K562 (cell line): ENCODE measurements at regions not wholly inside any gene's neighbourhood (a gene's known extent, or its start where the extent isn't known, plus 50 kb on each side); places are given as distances from the start of the nearest gene placed in this dataset.

Experiments
- ATAC-seq: fragments of 200-7000 bp; cut with Tn5 transposase; 3 replicates; pipeline ENCODE4 v1.9.1; 2020; ENCODE audit warnings: moderate library complexity
- BruUV-seq: library from RNA; stranded (reverse); fragments of 400-500 nt; replicated peaks from 2 replicates; lab custom pipeline; 2021; lab: Mats Ljungman, UMichigan
- CTCF ChIA-PET: fragments of 300-600 bp; formaldehyde crosslinking; extraction: SDS; loops from one replicate; lab custom pipeline; 2021; ENCODE audit warnings: low intra/inter-chr PET ratio; lab: Yijun Ruan, JAX
- POLR2A ChIA-PET: fragments of 300-600, 350-650 bp; sonication (Branson Sonifier 250); formaldehyde crosslinking; extraction: SDS; loops from one replicate; lab custom pipeline; 2021; ENCODE audit warnings: antibody characterized with exemption, inconsistent platforms; lab: Yijun Ruan, JAX
- DNase-seq, 4 experiments: peaks; one replicate each; pipeline versions ENCODE4 v3.0.0 to v3.0.0-alpha.2; 2011 to 2018; ENCODE audit warnings: low spot score in 3 of 4, mixed read lengths in 3 of 4; ENCODE audit errors: extremely low read depth in 1 of 4
- FAIRE-seq: peaks from 2 replicates; lab custom pipeline; 2011; peaks lifted over from hg19 to GRCh38; lab: Jason Lieb, UNC
- H2AFZ ChIP-seq: 2 replicates; pipeline ENCODE4 v1.6.0; 2011; ENCODE audit warnings: low read depth, low read length, control low read depth, inconsistent platforms
- H3K27ac ChIP-seq: fragments of 200-600 bp; 3 replicates; pipeline ENCODE4 v1.8.0; 2011; ENCODE audit warnings: low read depth, mild to moderate bottlenecking, control low read depth, inconsistent platforms, low read length, moderate library complexity, mixed read lengths; ENCODE audit errors: extremely low read depth
- H3K27me3 ChIP-seq, 2 experiments: fragments of 300-600 bp in 1 of 2; 2 replicates in 1 of 2; 3 replicates in 1 of 2; pipeline versions ENCODE4 v1.6.0 to v1.8.0; 2011; ENCODE audit warnings: inconsistent platforms in 2 of 2, low read length in 2 of 2, mild to moderate bottlenecking in 1 of 2, mixed read lengths in 1 of 2, moderate library complexity in 1 of 2; ENCODE audit not compliant: control insufficient read depth in 2 of 2, insufficient read depth in 2 of 2
- H3K36me3 ChIP-seq: fragments of 300-600 bp; 3 replicates; pipeline ENCODE4 v1.8.0; 2011; ENCODE audit warnings: mild to moderate bottlenecking, low read length, inconsistent platforms; ENCODE audit not compliant: control insufficient read depth, insufficient read depth
- H3K4me1 ChIP-seq, 2 experiments: fragments of 200-600 bp in 1 of 2; replicated peaks in 1 of 2; 2 replicates in 1 of 2; 3 replicates in 1 of 2; pipeline versions ENCODE4 v1.5.1 to v1.8.0; 2011; ENCODE audit warnings: inconsistent platforms in 2 of 2, low read length in 2 of 2, mild to moderate bottlenecking in 1 of 2, mixed read lengths in 1 of 2, moderate library complexity in 1 of 2; ENCODE audit not compliant: control insufficient read depth in 2 of 2, insufficient read depth in 2 of 2
- H3K4me2 ChIP-seq: 2 replicates; pipeline ENCODE4 v1.6.1; 2011; ENCODE audit warnings: low read length, control low read depth, inconsistent platforms, mixed read lengths; ENCODE audit not compliant: insufficient read depth
- H3K4me3 ChIP-seq: fragments of 200-600 bp; sonication (generic), shearing (Covaris generic); 2 replicates; pipeline ENCODE4 v1.5.1; 2016; ENCODE audit warnings: control low read depth, inconsistent platforms
- H3K79me2 ChIP-seq: fragments of 200-600 bp; 3 replicates; pipeline ENCODE4 v1.8.0; 2011; ENCODE audit warnings: low read length, inconsistent platforms; ENCODE audit not compliant: control insufficient read depth, insufficient read depth
- H3K9ac ChIP-seq, 2 experiments: 2 replicates each; pipeline versions ENCODE4 v1.6.0 to v1.6.1; 2011; ENCODE audit warnings: low read depth in 2 of 2, low read length in 2 of 2, control low read depth in 1 of 2, inconsistent platforms in 1 of 2, mild to moderate bottlenecking in 1 of 2, mixed read lengths in 1 of 2; ENCODE audit not compliant: insufficient read depth in 1 of 2
- H3K9me1 ChIP-seq: one replicate; pipeline ENCODE4 v1.6.0; 2011; ENCODE audit warnings: inconsistent platforms, mild to moderate bottlenecking, low read length, moderate library complexity; ENCODE audit not compliant: control insufficient read depth, insufficient read depth
- H3K9me3 ChIP-seq: replicated peaks from 2 replicates; pipeline ENCODE4 v1.5.1; 2011; ENCODE audit warnings: low read depth, low read length, inconsistent platforms; ENCODE audit not compliant: control insufficient read depth, insufficient read depth
- H4K20me1 ChIP-seq: replicated peaks from 2 replicates; pipeline ENCODE4 v1.6.1; 2011; ENCODE audit warnings: low read length, inconsistent platforms, mixed read lengths; ENCODE audit not compliant: control insufficient read depth, insufficient read depth
- ATF3 ChIP-seq, 2 experiments: fragments of 450-650 bp in 1 of 2; sonication (generic) in 1 of 2; formaldehyde crosslinking in 1 of 2; IDR thresholded peaks in 1 of 2; conservative IDR thresholded peaks in 1 of 2; 2 replicates each; pipeline versions ENCODE4 v1.6.1 to v1.8.1; 2016 to 2023; ENCODE audit warnings: mild to moderate bottlenecking in 2 of 2, moderate library complexity in 2 of 2, inconsistent platforms in 1 of 2, missing genetic modification reagents in 1 of 2
- CBX8 ChIP-seq: fragments of 200-600 bp; sonication (generic); IDR thresholded peaks from 2 replicates; pipeline ENCODE4 v1.6.1; 2012; ENCODE audit warnings: borderline replicate concordance, mixed run types, low read depth, mild to moderate bottlenecking, moderate library complexity, mixed read lengths, low read length, control low read depth, inconsistent platforms; ENCODE audit not compliant: poor library complexity, severe bottlenecking; ENCODE audit errors: extremely low read depth
- CCAR2 ChIP-seq: fragments of 200-400 bp; formaldehyde crosslinking; IDR thresholded peaks from 2 replicates; pipeline ENCODE4 v1.6.1; 2017; ENCODE audit warnings: mild to moderate bottlenecking, low read depth, low read length
- CCNT2 ChIP-seq: IDR thresholded peaks from 2 replicates; pipeline ENCODE4 v1.6.1; 2011; ENCODE audit warnings: borderline replicate concordance, low read depth, mild to moderate bottlenecking, moderate library complexity, mixed read lengths, low read length; ENCODE audit not compliant: insufficient read length; ENCODE audit errors: extremely low read depth
- HMGN3 ChIP-seq: IDR thresholded peaks from 2 replicates; pipeline ENCODE4 v1.6.1; 2011; ENCODE audit warnings: borderline replicate concordance, low read depth, mild to moderate bottlenecking, mixed read lengths, low read length; ENCODE audit not compliant: insufficient read length; ENCODE audit errors: extremely low read depth
- MBD2 ChIP-seq: sonication (generic); IDR thresholded peaks from 2 replicates; pipeline ENCODE4 v1.6.1; 2016; ENCODE audit warnings: low read depth, borderline replicate concordance
- RUNX1 ChIP-seq: sonication (generic); IDR thresholded peaks from 2 replicates; pipeline ENCODE4 v1.6.1; 2016; ENCODE audit warnings: antibody characterized with exemption, low read depth
- SLC30A9 ChIP-seq: fragments of 250-450 bp; sonication (Bioruptor Pico); IDR thresholded peaks from 2 replicates; pipeline ENCODE4 v1.8.0; 2022; ENCODE audit warnings: mild to moderate bottlenecking, moderate library complexity
- SREBF1 ChIP-seq: fragments of 150-350 bp; IDR thresholded peaks from 2 replicates; pipeline ENCODE4 v1.6.1; 2014; ENCODE audit warnings: antibody characterized with exemption, low read depth, low read length, borderline replicate concordance
- TCF7L2 ChIP-seq: fragments of 150-350 bp; IDR thresholded peaks from 2 replicates; pipeline ENCODE4 v1.6.1; 2016; ENCODE audit warnings: low read depth, mild to moderate bottlenecking, low read length, moderate library complexity
- WGBS: fragments of 100-300 bp; shearing (Covaris generic); methylation state at CpG from one replicate; pipeline ENCODE4 v1.1.6; 2016; ENCODE audit warnings: low coverage, mixed read lengths; ENCODE audit not compliant: insufficient coverage; ENCODE audit errors: missing lambda C conversion rate; 5-methylcytosine and 5-hydroxymethylcytosine counted together
- in situ Hi-C: fragments of 300-500 bp; cut with MboI; formaldehyde crosslinking; loops from 4 replicates; pipeline ENCODE4 v1.15.0; 2018; ENCODE audit warnings: inconsistent platforms, mixed read lengths
- intact Hi-C: fragments of 100-400 bp; cut with micrococcal nuclease; formaldehyde crosslinking; loops from 2 replicates; pipeline ENCODE4 v1.14.2; 2022
- TF ChIP-seq, protein P1 (sequence below): sonication (generic); formaldehyde crosslinking; IDR thresholded peaks from 2 replicates; pipeline ENCODE4 v1.8.0; 2022; ENCODE audit warnings: mild to moderate bottlenecking, missing genetic modification reagents

GRCh38 chr4:17189759-17190158 lies 291.3 kb upstream of the LDB2 start:
- Histone ChIP-seq H3K4me2 (no peak overlapping the region), H4K20me1 (no peaks in the 10 kb centered on the region), H3K36me3 (no peaks in the 10 kb centered on the region), H3K79me2 (no peaks in the 10 kb centered on the region), H3K27ac (no peak overlapping the region), H2AFZ (no peak overlapping the region), H3K4me1 (no peaks in the 10 kb centered on the region), H3K9me1 (no peaks in the 10 kb centered on the region), H3K4me3 (no peak overlapping the region), H3K27me3 (no peaks in the 10 kb centered on the region), H3K9ac (no peak overlapping the region), H3K9me3 (no peaks in the 10 kb centered on the region)
- intact Hi-C loops (loop anchor here (10.0 kb wide), 1 partner anchor 245 kb away; no protein-coding TSS in a partner anchor), in situ Hi-C loops (no loop called here)
- no TSS peak for BruUV-seq
- no peak for TF ChIP-seq RUNX1
- TF ChIP-seq, protein P1, sequence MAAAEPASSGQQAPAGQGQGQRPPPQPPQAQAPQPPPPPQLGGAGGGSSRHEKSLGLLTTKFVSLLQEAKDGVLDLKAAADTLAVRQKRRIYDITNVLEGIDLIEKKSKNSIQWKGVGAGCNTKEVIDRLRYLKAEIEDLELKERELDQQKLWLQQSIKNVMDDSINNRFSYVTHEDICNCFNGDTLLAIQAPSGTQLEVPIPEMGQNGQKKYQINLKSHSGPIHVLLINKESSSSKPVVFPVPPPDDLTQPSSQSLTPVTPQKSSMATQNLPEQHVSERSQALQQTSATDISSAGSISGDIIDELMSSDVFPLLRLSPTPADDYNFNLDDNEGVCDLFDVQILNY, result no peak
- TF ChIP-seq MBD2, result no peak
- no peak for TF ChIP-seq CCNT2
- no peak for TF ChIP-seq SREBF1
- no peak for TF ChIP-seq CBX8
- no peak for TF ChIP-seq SLC30A9 (CRISPR knock-in tag)
- no peak for TF ChIP-seq TCF7L2
- TF ChIP-seq ATF3 (IDR thresholded peaks at IDR 0.05), result no peak
- TF ChIP-seq ATF3 (CRISPR knock-in tag; conservative IDR thresholded peaks at IDR 0.05), result no peak
- TF ChIP-seq CCAR2, result no peak
- TF ChIP-seq HMGN3, result no peak
- ChIA-PET POLR2A (no interaction called here), CTCF (no interaction called here)
- WGBS, result 0% methylated on average over 3 of the region's 3 CpGs
- no peak for ATAC-seq
- FAIRE-seq, result no peak
- DNase-seq, result no peak
